PC-3 (cell line): ENCODE measurements at regions not wholly inside any gene's neighbourhood (a gene's known extent, or its start where the extent isn't known, plus 50 kb on each side); places are given as distances from the start of the nearest gene placed in this dataset.

Source experiments
- ATAC-seq: fragments of 200-7000 bp; cut with Tn5 transposase; 2 replicates; pipeline ENCODE4 v1.9.1; 2020; ENCODE audit warnings: mild to moderate bottlenecking, moderate library complexity
- BruUV-seq: library from RNA; stranded (reverse); fragments of 400-500 nt; replicated peaks from 2 replicates; lab custom pipeline; 2021; lab: Mats Ljungman, UMichigan
- CTCF ChIA-PET: fragments of 300-600 bp; sonication (Branson Sonifier 250); formaldehyde crosslinking; loops from one replicate; lab custom pipeline; 2022; ENCODE audit warnings: antibody characterized with exemption; lab: Charles Lee
- POLR2A ChIA-PET: fragments of 300-600 bp; sonication (Branson Sonifier 250); formaldehyde crosslinking; loops from one replicate; lab custom pipeline; 2022; ENCODE audit warnings: antibody characterized with exemption; ENCODE audit not compliant: unreplicated experiment; lab: Charles Lee
- DNase-seq: peaks from one replicate; pipeline ENCODE4 v3.0.0-alpha.2; 2015
- H2AFZ ChIP-seq: fragments of 300-600 bp; sonication (generic); 2 replicates; pipeline ENCODE4 v1.6.0; 2016; ENCODE audit warnings: antibody characterized with exemption, low read length
- H3F3A ChIP-seq: fragments of 300-600 bp; sonication (generic); one replicate; pipeline ENCODE4 v1.6.0; 2017; ENCODE audit warnings: antibody characterized with exemption, low read length, control low read depth, mild to moderate bottlenecking; ENCODE audit not compliant: unreplicated experiment
- H3K27ac ChIP-seq: fragments of 300-600 bp; sonication (generic); 2 replicates; pipeline ENCODE4 v1.5.1; 2016; ENCODE audit warnings: mild to moderate bottlenecking, low read length
- H3K27me3 ChIP-seq: fragments of 300-600 bp; sonication (generic); 2 replicates; pipeline ENCODE4 v1.6.1; 2016; ENCODE audit warnings: low read length, mixed read lengths
- H3K36me3 ChIP-seq: fragments of 300-600 bp; sonication (generic); 2 replicates; pipeline ENCODE4 v1.6.1; 2016; ENCODE audit warnings: low read depth, mixed run types, low read length, mixed read lengths
- H3K4me1 ChIP-seq: fragments of 300-600 bp; sonication (generic); 2 replicates; pipeline ENCODE4 v1.5.1; 2016; ENCODE audit warnings: low read length; ENCODE audit not compliant: insufficient read depth
- H3K4me2 ChIP-seq: fragments of 300-600 bp; sonication (generic); 2 replicates; pipeline ENCODE4 v1.6.0; 2016; ENCODE audit warnings: low read length
- H3K4me3 ChIP-seq: fragments of 300-600 bp; sonication (generic); 2 replicates; pipeline ENCODE4 v1.5.1; 2016; ENCODE audit warnings: mild to moderate bottlenecking, low read length, mixed read lengths
- H3K79me2 ChIP-seq: fragments of 300-600 bp; sonication (generic); 2 replicates; pipeline ENCODE4 v1.6.1; 2017; ENCODE audit warnings: low read length, mixed read lengths
- H3K9ac ChIP-seq: fragments of 300-600 bp; sonication (generic); 2 replicates; pipeline ENCODE4 v1.6.0; 2016; ENCODE audit warnings: mild to moderate bottlenecking, low read length
- H3K9me2 ChIP-seq: fragments of 300-600 bp; sonication (generic); replicated peaks from 2 replicates; pipeline ENCODE4 v1.6.1; 2016; ENCODE audit warnings: mixed run types, low read length, mixed read lengths
- H3K9me3 ChIP-seq: fragments of 300-600 bp; sonication (generic); 2 replicates; pipeline ENCODE4 v1.6.1; 2016; ENCODE audit warnings: low read length, mixed read lengths
- H4K20me1 ChIP-seq: fragments of 300-600 bp; sonication (generic); 2 replicates; pipeline ENCODE4 v1.6.1; 2016; ENCODE audit warnings: low read length, mixed read lengths
- CTCF ChIP-seq: fragments of 300-600 bp; sonication (generic); conservative IDR thresholded peaks from 2 replicates; pipeline ENCODE4 v1.5.1; 2017; ENCODE audit warnings: antibody characterized with exemption, low read depth, mild to moderate bottlenecking, low read length
- EZH2 ChIP-seq: fragments of 300-600 bp; sonication (generic); IDR thresholded peaks from one replicate; pipeline ENCODE4 v1.6.1; 2017; ENCODE audit warnings: antibody characterized with exemption, mild to moderate bottlenecking, low read length; ENCODE audit not compliant: unreplicated experiment
- EZH2phosphoT487 ChIP-seq: fragments of 300-600 bp; sonication (generic); IDR thresholded peaks from 2 replicates; pipeline ENCODE4 v1.6.1; 2018; ENCODE audit warnings: mild to moderate bottlenecking, antibody characterized with exemption, low read length, borderline replicate concordance
- intact Hi-C: fragments of 100-400 bp; cut with micrococcal nuclease; formaldehyde crosslinking; loops from 2 replicates; pipeline ENCODE4 v1.9.0; 2023

GRCh38 chr17:12546983-12547382, 118.7 kb upstream of the MYOCD start:
- H3K4me1 ChIP-seq, result no peaks in the 10 kb centered on the region
- H3K9ac ChIP-seq, result no peak overlapping the region
- intact Hi-C loops, result no loop called here
- no peaks in the 10 kb centered on the region for H3F3A ChIP-seq
- no peaks in the 10 kb centered on the region for H3K79me2 ChIP-seq
- peaks cover 13% of the 10 kb centered on the region; the same call in 1 of the 2 replicates for H3K27me3 ChIP-seq
- TF ChIP-seq CTCF, result no peak
- TF ChIP-seq EZH2phosphoT487, result no peak
- no peak for TF ChIP-seq EZH2
- H2AFZ ChIP-seq, result no peak overlapping the region
- DNase-seq (no peak), ATAC-seq (no peak)
- no peaks in the 10 kb centered on the region for H3K36me3 ChIP-seq
- H3K9me2 ChIP-seq, result no peaks in the 10 kb centered on the region
- no TSS peak for BruUV-seq
- ChIA-PET CTCF (no interaction called here), POLR2A (interaction anchor here (0.6 kb wide), 1 partner anchor 756 kb away, joined by 4 read pairs; no protein-coding TSS in a partner anchor)
- peaks cover 1% of the 10 kb centered on the region for H3K9me3 ChIP-seq
- no peaks in the 10 kb centered on the region for H4K20me1 ChIP-seq
- H3K4me3 ChIP-seq, result no peak overlapping the region
- no peak overlapping the region for H3K4me2 ChIP-seq
- H3K27ac ChIP-seq, result no peak overlapping the region

DNA sequence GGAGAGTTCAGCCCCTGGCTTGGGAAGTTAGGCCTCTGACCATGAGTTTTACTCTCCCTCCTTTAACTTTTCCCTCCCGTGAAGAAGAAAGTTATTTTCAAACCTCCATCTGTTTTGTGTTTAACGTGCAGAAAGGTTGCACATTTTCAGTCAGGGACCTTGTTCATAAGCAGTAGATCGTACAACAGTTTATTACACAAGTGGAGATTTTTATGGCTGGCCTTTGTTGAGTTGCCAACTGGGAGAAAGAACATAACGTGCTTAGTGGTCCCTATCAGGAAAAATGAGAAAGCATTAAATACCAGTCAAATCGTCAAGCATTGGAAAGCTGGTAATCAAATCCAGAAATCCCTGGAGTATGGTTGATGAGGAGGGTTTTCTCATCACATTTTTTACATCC, 117.9 kb upstream of the MYOCD start:
- Histone ChIP-seq H3F3A (no peaks in the 10 kb centered on the region), H3K9me3 (peaks cover 4% of the 10 kb centered on the region), H3K79me2 (no peaks in the 10 kb centered on the region), H3K4me1 (no peaks in the 10 kb centered on the region), H3K9me2 (no peaks in the 10 kb centered on the region), H3K4me2 (no peak overlapping the region), H2AFZ (no peak overlapping the region), H3K4me3 (no peak overlapping the region), H3K9ac (no peak overlapping the region), H4K20me1 (no peaks in the 10 kb centered on the region), H3K27me3 (peaks cover 13% of the 10 kb centered on the region; the same call in 1 of the 2 replicates), H3K36me3 (no peaks in the 10 kb centered on the region), H3K27ac (no peak overlapping the region)
- ATAC-seq, result no peak
- CTCF ChIA-PET, result no interaction called here
- TF ChIP-seq EZH2 (no peak), EZH2phosphoT487 (no peak), CTCF (no peak)
- BruUV-seq, result no TSS peak
- DNase-seq, result no peak
- intact Hi-C loops, result no loop called here
- POLR2A ChIA-PET, result no interaction called here

DNA sequence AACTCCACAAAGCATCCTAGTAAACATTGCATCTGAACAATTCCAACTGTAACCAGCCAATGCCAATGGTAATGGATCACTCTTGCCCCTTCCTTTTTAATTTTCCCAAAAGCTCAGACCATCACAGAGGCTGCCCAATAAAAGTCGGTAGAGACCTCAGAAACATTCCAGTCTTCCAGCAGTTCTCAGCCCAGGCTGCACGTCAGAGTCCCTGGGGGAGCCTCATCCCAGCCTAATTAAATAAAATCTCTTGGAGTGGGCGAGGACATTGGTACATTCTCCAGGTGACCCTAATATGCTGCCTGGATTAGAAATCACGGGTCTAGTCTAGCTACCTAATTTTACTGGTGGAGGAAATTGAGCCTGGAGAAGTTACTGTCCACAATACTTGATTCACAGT, 117.1 kb upstream of the MYOCD start:
- no peak for ATAC-seq
- no peak for TF ChIP-seq CTCF
- no peak for TF ChIP-seq EZH2
- no peak for TF ChIP-seq EZH2phosphoT487
- Histone ChIP-seq H3K27ac (no peak overlapping the region), H3K9ac (no peak overlapping the region), H3K4me3 (no peak overlapping the region), H3F3A (no peaks in the 10 kb centered on the region), H2AFZ (no peak overlapping the region), H3K79me2 (no peaks in the 10 kb centered on the region), H3K9me2 (no peaks in the 10 kb centered on the region), H3K9me3 (peaks cover 4% of the 10 kb centered on the region), H3K4me2 (no peak overlapping the region), H3K36me3 (no peaks in the 10 kb centered on the region), H3K27me3 (peaks cover 14% of the 10 kb centered on the region; the same call in 1 of the 2 replicates), H3K4me1 (no peaks in the 10 kb centered on the region), H4K20me1 (no peaks in the 10 kb centered on the region)
- intact Hi-C loops, result no loop called here
- CTCF ChIA-PET, result no interaction called here
- POLR2A ChIA-PET, result no interaction called here
- no peak for DNase-seq
- no TSS peak for BruUV-seq
